ENCODE measurements at regions not wholly inside any gene's neighbourhood (a gene's known extent, or its start where the extent isn't known, plus 50 kb on each side); places are given as distances from the start of the nearest gene placed in this dataset.

- TF ChIP-seq REST (IDR thresholded peaks at IDR 0.05; ENCODE audit: insufficient read depth in 1 of 2, low read depth in 2 of 2, low read length in 2 of 2) (no peak), POLR2AphosphoS5 (IDR thresholded peaks at IDR 0.05; ENCODE audit: low read depth, low read length) (no peak)
Observed at GRCh38 chr2:51650769-51651168, 618.8 kb upstream of the NRXN1 start.

Data from PFSK-1 (cell line).